ENCODE measurements at regions not wholly inside any gene's neighbourhood (a gene's known extent, or its start where the extent isn't known, plus 50 kb on each side); places are given as distances from the start of the nearest gene placed in this dataset.

GRCh38 chr19:13598098-13598497, 91.8 kb upstream of the CACNA1A start:
- Mint-ChIP-seq H3K36me3 (no peaks in the 10 kb centered on the region), H3K4me1 (no peaks in the 10 kb centered on the region), H3K27me3 (ENCODE audit: low read depth in 2 of 2) (peaks cover 8 to 11% of the 10 kb centered on the region in 2 donors), H3K27ac (no peak overlapping the region), H3K9me3 (no peaks in the 10 kb centered on the region), H3K4me3 (no peak overlapping the region)
- ATAC-seq: no peak
- Histone ChIP-seq H3K27ac (ENCODE audit: low read length) (no peak overlapping the region), H3K9me3 (ENCODE audit: control insufficient read depth, insufficient read depth, low read length) (no peaks in the 10 kb centered on the region), H3K4me3 (ENCODE audit: low read length) (no peak overlapping the region), H3K4me1 (ENCODE audit: control insufficient read depth, insufficient read depth, low read length) (no peaks in the 10 kb centered on the region), H3K27me3 (ENCODE audit: control insufficient read depth, insufficient read depth, low read length) (no peaks in the 10 kb centered on the region), H3K36me3 (ENCODE audit: control insufficient read depth, insufficient read depth, low read length) (no peaks in the 10 kb centered on the region)
- no peak for DNase-seq
- no peak for TF ChIP-seq CTCF (IDR thresholded peaks at IDR 0.05)
- intact Hi-C loops (cut with micrococcal nuclease): loop anchor here (5.0 kb wide), 1 partner anchor 284 kb away; no protein-coding TSS in a partner anchor

DNA sequence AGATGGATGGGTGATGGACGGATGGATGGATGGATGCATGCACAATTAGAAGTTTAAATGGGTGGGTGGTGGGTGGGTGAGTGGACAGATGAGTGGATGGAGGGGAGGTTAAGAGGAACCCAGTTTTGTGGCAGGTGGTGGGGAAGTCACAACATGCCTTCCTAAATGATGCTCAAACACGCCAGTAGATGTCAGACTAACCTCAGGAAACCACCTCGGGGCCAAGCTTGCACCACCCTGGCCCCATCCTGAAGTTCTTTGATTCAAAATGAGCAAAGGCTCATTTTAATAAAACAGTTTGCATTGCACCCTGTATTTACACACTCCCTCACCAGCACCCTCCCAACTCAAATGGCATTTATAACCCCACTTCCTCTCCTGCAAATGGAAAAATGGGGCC, 91.4 kb upstream of the CACNA1A start:
- Mint-ChIP-seq H3K9me3 (no peaks in the 10 kb centered on the region), H3K27ac (no peak overlapping the region), H3K4me1 (no peaks in the 10 kb centered on the region), H3K27me3 (ENCODE audit: low read depth in 2 of 2) (peaks cover 8% of the 10 kb centered on the region in 2 donors), H3K36me3 (no peaks in the 10 kb centered on the region), H3K4me3 (no peak overlapping the region)
- no peak for TF ChIP-seq CTCF (IDR thresholded peaks at IDR 0.05)
- Histone ChIP-seq H3K4me1 (ENCODE audit: control insufficient read depth, insufficient read depth, low read length) (no peaks in the 10 kb centered on the region), H3K27ac (ENCODE audit: low read length) (no peak overlapping the region), H3K36me3 (ENCODE audit: control insufficient read depth, insufficient read depth, low read length) (no peaks in the 10 kb centered on the region), H3K9me3 (ENCODE audit: control insufficient read depth, insufficient read depth, low read length) (no peaks in the 10 kb centered on the region), H3K27me3 (ENCODE audit: control insufficient read depth, insufficient read depth, low read length) (no peaks in the 10 kb centered on the region), H3K4me3 (ENCODE audit: low read length) (no peak overlapping the region)
- intact Hi-C loops (cut with micrococcal nuclease): loop anchor here (2.0 to 5.0 kb wide), 2 partner anchors 265 to 285 kb away; no protein-coding TSS in a partner anchor
- ATAC-seq (peak; percentile 68 to 88 (median 79)), DNase-seq (peak in 1 of 2 donors; percentile 77)
- WGBS (ENCODE audit: insufficient coverage): 1% methylated on average over 3 of the region's 3 CpGs

DNA sequence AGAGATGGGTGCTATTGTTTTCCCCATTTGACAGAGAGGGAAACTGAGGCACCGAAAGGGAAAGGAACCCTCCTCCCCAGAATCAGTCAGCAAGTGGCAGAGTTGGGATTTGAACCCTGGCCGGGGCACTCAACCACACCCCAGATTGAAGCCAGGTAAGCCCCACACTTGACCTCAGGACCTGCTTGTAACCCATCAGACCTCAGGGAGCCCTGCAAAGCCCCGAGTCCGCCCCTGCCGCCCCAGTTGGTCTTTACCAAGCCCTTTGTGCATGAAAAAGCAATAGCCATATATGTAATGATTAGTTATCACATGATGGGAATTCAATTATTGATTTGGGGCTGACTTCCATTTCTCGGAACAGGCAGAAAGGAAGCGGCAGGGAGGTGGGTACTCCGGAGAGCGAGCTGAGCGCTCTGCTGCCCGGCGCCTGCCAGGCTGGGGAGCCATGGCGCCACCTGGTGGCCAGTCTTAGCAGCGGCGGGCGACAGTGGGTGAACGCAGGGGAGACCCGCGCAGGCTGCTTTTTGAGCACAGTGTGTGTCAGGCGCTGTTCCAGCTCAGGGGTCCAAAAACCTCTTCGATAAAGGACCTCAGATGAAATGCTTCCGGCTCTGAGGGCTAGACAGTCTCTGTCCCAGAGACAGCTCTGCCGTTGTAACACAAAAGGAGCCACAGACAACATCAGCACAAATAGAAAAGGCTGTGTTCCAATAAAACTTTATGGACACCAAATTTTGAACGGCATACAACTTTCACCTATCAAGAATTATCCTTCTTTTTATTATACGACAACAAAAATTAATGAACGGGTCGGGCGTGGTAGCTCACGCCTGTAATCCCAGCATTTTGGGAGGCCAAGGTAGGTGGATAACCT, 82.9 kb upstream of the CACNA1A start:
- Mint-ChIP-seq H3K27me3 (ENCODE audit: low read depth in 2 of 2) (peaks cover 7 to 11% of the 10 kb centered on the region in 2 donors), H3K9me3 (no peaks in the 10 kb centered on the region), H3K4me1 (no peaks in the 10 kb centered on the region), H3K4me3 (no peak overlapping the region), H3K36me3 (no peaks in the 10 kb centered on the region), H3K27ac (no peak overlapping the region)
- peaks cover 4% of the 10 kb centered on the region for H3K27me3 ChIP-seq (ENCODE audit: control insufficient read depth, insufficient read depth, low read length)
- peak; percentile 90 to 99 (median 95) for ATAC-seq
- H3K4me1 ChIP-seq (ENCODE audit: control insufficient read depth, insufficient read depth, low read length): peaks cover 4% of the 10 kb centered on the region
- H3K27ac ChIP-seq (ENCODE audit: low read length): no peak overlapping the region
- H3K36me3 ChIP-seq (ENCODE audit: control insufficient read depth, insufficient read depth, low read length): no peaks in the 10 kb centered on the region
- no peaks in the 10 kb centered on the region for H3K9me3 ChIP-seq (ENCODE audit: control insufficient read depth, insufficient read depth, low read length)
- DNase-seq: peak; percentile 82 to 88
- 26% methylated on average over 29 of the region's 29 CpGs for WGBS (ENCODE audit: insufficient coverage)
- no peak overlapping the region for H3K4me3 ChIP-seq (ENCODE audit: low read length)
- intact Hi-C loops (cut with micrococcal nuclease): loop anchor here (1.0 kb wide), 1 partner anchor 312 kb away; no protein-coding TSS in a partner anchor
- peak; percentile 98 for TF ChIP-seq CTCF (IDR thresholded peaks at IDR 0.05)

All from natural killer cell (primary cell).